SKM-1 treated with dmso at 0.1 percent for 144 hours (cell line): ENCODE measurements at regions not wholly inside any gene's neighbourhood (a gene's known extent, or its start where the extent isn't known, plus 50 kb on each side); places are given as distances from the start of the nearest gene placed in this dataset.
A peak's percentile ranks its signal among the peaks of the same experiment; 100 is the strongest.
"Not testable (repeated sequence)": the region's sequence is repeated elsewhere in the genome, so short reads cannot be mapped to it uniquely, and the experiment has no call there.

Experiments
- DNase-seq: peaks from one replicate; lab custom pipeline; 2025; ENCODE audit not compliant: unreplicated experiment; lab: John Stamatoyannopoulos, UW

DNA sequence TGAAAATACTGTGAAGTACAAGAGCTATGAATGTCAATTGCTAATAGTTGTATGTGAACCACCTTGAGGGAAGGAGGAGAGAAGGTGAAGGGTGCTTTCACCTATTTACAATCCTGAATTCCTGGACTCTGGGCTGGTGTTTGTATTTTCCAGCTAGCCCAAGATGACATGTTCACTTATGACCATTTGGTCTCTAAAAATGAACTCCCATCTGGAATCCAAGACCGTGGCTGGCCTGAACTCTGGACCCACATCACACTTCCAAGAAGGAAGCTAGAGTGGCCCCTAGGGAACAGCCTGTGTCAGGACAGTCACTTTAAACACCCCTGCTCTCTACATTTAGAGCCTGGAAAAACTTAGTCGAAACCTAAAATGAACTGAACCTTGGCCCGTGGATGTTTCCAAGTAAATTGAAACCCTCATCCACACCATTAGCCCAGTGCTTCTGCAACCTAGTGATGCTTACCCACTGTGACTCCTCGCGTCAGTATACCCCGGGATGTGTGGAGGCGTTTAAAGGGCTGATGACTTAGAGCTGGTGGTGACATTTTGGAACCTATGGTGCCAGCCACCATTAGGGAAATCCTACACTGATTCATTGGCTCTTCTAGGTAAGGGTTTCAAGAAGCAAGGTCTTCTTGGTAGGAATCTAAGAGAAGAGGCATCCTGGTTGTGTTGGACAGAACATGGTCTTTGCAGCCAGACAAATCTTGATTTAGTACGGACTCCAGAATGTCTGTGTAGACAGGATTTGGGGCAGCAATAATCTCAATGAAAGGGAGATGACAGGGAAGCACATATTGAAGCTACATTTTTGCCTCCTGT is 171.5 kb upstream of the IRF2BP2 start:
- no peak for DNase-seq

- DNase-seq = no peak
These were observed 170.7 kb upstream of the IRF2BP2 start for GRCh38 chr1:234780531-234781162.

DNA sequence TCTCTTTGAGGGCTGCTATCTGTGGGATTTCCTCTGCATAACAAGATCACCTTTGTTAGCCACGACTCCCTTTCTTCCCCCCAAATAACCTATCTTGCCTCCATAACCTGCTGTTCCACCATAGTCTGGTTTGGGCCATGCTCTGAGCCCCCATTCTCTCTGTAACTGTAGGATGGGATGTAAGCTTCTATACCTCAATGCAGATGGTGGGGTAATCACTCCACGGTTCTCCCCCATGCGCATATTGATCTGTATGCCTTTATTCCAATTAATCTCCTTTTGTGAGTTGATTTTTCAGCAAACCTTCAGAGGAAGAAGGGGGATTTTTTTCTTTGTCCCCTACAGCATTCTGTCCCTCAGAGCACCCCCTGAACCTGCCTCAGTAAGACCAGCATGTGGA is 170.1 kb upstream of the IRF2BP2 start:
- DNase-seq = no peak

GRCh38 chr1:234779600-234779999 is 169.6 kb upstream of the IRF2BP2 start:
- not testable (repeated sequence) for DNase-seq

DNA sequence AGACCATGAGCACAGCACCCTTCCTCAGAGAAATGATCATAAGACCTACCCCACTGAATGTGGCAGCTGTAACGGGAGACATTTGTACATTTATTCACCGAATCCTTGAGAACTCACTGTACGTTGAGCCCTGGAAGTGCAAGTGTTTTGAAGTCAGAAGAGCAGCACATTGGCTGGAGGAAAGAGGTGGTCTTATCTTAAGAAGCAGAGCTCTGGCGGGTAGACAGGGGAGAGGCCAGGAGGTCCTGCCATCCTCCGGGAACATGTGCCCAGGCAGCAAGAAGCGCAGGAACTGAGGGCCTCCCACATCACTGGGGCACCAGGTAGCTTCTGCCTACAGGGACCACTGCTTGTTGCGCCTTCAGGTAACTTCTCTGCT is 169.2 kb upstream of the IRF2BP2 start:
- DNase-seq = no peak

DNA sequence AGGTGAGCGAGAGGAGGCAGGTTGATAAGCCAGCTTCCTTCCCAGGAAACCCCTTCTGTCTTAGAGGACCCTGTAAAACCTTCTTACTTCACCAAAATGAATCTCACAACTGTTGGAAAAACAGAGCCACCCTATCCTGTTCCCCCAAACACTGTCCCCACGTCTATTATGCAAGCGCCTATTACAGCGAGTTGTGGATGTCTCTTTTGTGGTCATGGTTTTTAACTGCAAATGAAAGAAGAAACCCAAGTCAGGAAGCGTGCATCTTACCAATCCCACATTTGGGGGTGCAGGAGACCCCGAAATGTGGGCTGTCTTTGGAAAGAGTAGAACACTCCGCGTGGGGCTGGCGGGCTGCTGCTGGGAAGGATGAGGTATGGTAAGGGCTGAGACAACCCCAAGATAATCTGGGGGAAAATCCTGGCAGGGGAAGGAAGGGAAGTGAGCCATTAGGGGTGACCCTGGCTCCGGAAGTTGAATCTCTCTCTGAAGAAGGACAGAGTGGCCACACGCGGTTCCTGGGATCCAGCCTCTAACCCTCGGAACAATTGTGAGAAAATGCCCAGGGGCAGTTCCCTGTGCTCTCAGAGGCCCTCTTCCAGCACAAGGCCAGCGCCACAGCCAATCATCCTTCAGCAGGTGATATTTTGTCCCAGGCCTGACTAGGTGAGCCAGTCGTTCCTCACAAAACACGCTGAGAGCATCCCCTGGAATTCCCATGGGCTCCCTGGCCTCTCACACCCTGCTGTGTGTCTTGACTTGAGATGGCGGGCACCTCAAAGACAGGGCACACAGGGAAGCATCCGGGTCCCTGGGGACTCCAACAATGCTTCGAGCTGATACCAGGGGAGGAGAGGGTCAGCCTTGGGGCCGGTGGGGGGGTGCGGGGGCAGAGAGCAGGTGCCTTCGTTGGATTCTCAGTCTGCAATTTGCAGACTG is 168.5 kb upstream of the IRF2BP2 start:
- peak; percentile 99 for DNase-seq

DNA sequence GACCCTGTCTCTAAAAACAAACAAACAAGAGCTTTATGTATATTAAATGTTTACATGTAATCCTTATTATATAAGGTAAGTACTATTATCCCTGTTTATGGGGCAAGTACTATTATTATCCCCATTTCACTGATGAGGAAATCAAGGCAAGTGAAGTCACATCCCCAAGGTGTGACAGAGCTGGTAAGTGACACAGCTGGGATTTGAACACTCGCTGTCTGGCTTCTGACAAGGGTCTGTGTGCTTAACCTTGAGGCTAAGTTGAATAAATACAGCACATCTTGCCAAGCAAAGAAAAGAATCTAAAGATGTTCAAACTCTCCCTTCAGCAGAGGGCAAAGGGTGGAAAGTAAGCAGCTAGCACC is 167.9 kb upstream of the IRF2BP2 start:
- no peak for DNase-seq

DNA sequence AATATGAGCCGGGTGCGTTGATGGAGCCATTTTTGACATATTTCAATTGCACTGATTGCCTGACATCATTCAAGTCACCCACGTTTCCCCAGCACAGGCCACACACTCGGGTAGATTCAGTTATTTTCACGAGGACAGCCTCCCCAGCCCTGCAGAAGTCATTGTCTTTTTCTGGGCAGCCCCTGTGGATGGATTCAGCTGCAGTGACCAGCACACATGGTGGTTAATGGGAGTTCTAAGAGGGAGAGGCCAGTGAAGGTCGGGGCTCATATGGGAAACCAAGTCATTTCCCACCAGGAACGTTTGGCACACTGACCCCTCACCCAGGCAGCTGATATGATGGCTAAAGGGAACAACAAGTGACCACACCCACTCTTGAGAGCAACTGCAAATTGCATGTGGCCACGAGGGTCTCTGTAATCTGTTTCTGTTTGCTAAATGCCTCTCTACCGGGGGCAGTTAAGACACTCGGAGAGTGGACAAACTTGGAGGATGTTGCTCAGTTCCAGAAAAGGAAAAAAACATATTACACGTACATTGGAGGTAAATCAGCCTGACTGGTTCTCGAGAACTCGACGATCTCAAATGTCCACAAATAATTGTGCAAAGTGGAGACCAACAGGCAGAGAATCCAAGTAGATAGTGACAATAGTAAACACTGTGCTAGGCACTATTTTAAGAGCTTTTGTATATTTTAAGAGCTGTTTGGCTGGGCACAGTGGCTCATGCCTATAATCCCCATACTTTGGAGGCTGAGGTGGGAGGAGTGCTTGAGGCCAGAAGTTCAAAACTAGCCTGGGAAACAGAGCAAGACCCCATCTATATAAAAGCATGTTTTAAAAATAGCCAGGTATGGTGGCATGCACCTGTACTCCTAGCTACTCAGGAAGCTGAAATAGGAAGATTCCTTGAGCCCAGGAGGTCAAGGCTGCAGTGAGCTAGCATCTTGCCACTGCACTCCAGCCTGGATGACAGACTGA is 167.2 kb upstream of the IRF2BP2 start:
- DNase-seq = no peak

- no peak for DNase-seq
These were observed 166.4 kb upstream of the IRF2BP2 start for GRCh38 chr1:234776256-234776875.

- DNase-seq = peak; percentile 99
These were observed 165.7 kb upstream of the IRF2BP2 start for GRCh38 chr1:234775477-234776246.

DNA sequence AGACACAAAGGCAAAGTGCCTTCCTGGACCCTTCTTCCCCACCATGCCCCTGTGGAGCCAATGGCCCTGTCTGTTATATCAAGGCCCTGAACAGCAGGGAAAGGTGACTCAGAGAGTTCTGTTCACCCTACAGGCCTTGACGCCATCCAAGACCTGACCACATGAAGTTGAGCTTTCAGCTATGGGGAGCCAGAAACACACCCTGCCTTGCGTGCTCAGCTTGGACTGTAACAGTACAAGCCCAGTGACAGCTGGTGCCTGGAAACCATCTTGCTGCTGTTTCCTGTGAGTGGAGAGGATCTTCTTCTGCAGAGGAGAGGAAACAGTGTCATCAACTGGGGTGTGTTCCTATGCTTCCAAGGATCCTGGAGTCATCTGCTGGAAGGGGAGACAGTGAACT is 165.0 kb upstream of the IRF2BP2 start:
- DNase-seq = peak; percentile 68

DNA sequence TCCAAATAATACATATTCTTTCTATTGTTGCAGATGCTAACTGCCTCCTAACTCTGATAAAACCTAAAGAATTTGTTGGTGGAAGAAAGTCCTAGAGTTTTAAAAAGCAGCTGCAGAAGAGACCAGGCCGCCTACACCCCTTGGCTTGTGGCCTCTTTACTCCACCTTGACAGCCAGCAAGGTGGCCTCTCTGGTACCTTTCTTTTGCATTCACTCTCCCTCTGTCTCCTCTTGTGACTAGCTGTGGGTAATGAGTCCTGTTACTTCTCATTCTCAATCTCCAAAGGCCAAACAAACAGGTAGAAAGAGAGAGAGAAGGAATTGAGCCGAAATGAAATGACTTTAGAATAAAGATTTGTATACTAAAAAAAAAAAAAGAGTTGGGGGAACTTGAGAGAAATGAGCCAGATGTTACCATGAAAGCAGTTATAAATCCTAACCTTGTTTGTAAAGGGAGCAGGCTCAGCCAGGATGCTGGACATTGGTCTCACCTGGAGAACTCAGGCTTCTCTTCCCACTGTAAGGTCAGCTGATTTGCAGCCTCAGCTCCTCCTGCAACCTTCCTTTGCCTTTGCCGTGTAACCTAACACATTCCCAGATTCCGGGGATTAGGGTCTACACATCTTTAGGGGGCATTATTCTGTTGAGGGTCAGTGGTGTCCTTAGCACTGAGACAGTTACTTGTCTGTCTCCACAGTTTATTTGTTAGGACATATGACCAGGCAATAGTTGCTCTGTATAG is 164.1 kb upstream of the IRF2BP2 start:
- no peak for DNase-seq

- DNase-seq = peak; percentile 98
These were observed 162.6 kb upstream of the IRF2BP2 start for GRCh38 chr1:234772345-234773147.

- DNase-seq = peak; percentile 59
These were observed 161.8 kb upstream of the IRF2BP2 start for GRCh38 chr1:234771642-234772344.

DNA sequence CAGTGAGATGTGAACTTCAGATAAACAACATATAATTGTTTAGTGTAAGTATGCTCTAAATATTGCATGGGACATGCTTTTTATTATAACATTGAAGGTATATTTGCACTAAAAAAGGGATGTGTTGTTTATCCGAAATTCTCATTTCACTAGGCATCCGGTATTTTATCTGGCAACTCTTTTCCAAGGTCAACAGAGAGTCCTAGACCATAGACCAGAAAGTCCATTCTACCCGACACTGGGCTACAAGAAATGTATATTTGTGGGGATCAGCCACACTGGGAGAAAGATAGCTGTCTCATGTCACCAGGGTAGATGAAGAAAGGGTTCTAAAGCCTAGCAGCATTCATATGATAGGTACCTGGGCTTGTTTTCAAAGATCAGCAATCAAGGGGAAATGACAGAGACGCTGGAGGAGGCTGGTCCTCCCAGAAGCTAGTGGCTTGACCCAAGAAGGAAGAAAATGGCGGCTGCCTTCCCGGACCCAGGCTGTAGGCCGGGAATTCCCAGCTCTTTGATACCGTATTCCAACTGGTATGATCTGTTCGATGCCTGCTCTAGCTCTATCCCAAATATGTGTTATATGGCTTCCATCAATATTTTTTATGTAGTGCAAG is 161.1 kb upstream of the IRF2BP2 start:
- no peak for DNase-seq

DNA sequence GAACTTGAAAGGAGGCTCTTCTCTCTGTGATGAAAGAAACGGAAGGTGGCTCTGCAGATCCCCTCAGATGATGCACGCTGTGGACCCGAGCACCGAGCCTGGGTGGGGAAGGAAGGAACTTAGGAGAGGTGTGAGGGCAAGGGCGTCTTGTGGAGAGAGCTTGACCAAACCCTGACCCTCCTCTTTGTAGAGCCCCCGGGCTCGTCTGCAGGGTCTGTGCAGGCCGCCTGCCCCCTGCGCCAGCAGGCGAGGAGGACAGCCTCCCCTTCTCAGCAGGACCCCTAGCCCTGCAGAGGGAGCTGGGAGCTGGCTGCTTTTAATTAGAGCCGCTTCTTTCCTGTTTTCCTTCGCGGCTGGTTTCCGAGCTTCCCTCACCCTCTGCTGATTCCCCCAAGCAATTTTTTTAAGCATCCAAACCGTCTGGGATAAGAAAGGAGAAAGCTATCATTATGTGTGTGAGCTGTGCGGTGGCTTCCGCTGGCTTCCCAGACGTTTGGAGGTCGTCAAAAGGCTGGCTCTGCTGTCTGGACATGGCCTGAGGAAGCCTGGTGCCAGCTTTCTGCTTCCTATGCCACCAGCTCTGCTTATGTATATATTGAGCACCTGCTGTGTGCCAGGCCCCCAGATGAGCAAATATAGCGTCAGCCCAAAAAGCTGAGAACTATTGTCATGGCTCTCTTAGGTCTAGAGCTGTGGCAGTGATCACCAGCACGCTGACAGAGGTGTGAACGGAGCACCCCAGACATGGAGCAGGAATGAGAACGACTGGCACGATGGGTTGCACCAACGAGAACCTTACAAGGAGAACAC is 160.2 kb upstream of the IRF2BP2 start:
- DNase-seq = no peak
